HG03103 (cell line): ENCODE measurements at regions not wholly inside any gene's neighbourhood (a gene's known extent, or its start where the extent isn't known, plus 50 kb on each side); places are given as distances from the start of the nearest gene placed in this dataset.

Source experiments
- ATAC-seq: cut with Tn5 transposase; IDR thresholded peaks from one replicate; pipeline ENCODE4 v1.9.1; 2021; ENCODE audit warnings: low read depth; ENCODE audit not compliant: unreplicated experiment

DNA sequence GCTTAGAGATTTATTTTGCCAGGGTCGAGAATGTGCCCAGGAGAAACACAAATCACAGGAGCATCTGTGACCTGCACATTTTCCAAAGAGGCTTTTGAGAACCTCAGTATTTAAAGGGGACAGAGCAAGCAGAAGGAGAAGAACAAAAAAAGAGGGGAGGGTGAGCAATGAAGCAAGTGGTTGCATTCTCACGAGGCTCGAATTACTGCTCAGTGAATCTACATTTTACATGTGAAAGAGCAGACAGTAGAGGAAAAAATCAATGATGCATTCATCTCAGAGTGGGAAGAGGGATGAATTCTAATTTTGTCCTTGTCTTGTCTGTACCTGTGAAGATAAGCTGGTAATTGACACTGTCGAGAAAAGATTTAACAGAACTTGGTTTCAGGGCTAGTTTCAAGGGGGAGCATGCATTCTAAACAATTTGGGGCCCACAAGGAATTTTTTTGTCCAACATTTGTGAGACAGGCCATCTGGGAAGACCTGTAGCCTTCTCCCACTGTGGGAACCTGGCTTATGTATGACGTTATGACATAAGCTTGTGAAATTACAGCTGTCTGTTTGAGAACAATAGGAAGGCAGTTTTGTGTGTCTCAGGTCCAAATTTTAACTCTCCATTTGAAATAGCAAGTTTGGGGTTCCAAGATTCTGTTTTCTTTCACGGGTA is 855.1 kb downstream of the SLITRK5 start:
- no peak for ATAC-seq

- ATAC-seq: no peak
Observed at GRCh38 chr13:88526853-88527215, 855.7 kb downstream of the SLITRK5 start.

DNA sequence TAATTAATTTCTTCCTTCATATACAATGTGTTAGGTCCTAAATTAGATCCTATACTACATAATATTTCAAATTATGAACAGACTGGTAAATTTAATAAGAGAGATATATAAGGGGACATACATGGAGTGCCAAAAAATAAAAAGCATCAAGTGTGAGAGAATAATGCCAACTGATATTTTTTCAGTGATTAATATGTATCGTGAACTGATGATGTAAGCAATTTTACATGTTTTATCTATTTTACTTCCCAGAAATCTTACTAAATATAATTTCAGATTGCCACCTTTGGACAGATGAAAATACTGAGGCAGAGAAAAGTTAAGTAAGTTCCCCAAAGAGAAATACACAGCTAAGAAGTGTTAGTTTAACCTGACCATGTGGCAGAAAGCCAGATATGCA is 870.8 kb downstream of the SLITRK5 start:
- ATAC-seq: no peak

GRCh38 chr13:88544836-88545235 is 873.7 kb downstream of the SLITRK5 start:
- ATAC-seq: no peak

DNA sequence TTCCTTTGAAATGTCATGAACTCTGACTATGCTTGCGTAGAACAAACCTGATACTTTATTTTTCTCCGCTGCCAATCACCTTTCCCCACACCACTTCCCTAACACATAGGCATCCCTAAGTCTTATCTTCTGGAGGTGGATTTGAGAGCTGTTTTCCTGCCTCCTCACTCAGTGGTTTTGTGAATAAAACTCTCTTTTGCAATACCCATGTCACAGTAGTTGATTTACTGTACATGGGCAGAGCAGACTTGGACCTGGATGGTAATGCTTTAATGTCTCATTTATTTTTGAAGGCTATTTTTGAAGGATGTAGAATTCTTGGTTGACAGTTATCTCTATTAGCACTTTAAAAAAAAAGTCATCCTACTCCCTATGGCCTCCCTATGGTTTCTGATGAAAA is 881.8 kb downstream of the SLITRK5 start:
- no peak for ATAC-seq

- no peak for ATAC-seq
Observed at GRCh38 chr13:88565566-88565965, 894.4 kb downstream of the SLITRK5 start.

DNA sequence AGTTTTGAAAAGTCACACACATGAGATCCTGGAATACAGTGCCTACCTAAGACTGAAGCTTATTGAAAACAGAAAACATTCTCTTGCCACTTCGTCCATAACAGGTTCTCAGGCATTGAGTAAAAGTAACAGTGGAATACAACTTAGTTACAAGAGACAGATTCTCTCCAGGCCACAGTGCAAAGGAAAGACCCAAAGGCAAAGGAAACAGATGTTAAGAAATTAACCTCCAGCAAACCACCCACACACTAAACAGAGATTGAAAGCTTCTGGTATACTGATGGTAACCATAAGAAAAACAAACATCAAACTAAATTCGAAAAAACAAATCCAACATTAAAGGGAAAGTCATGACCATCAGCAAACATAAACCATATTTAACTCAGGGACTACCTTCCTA is 914.7 kb downstream of the SLITRK5 start:
- ATAC-seq: no peak

- no peak for ATAC-seq
Observed at GRCh38 chr13:88586263-88586662, 915.1 kb downstream of the SLITRK5 start.

DNA sequence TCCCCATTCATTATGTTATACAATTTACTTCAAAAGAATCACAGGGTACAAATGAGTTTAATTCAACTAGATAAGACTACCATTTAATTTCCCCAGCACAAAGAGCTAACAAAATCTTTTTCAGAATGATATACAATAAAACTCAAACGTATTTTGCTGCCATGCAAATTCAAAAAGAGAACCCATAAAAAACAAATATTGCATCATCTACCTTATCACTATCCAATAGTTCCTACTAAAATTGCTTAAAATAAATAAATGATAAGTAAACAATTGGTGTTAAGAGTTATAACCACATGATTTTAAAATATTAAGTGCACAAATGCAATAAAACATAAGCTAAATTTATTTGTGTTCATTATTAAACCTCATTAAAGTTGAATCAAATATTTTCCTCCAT is 919.4 kb downstream of the SLITRK5 start:
- ATAC-seq: no peak

DNA sequence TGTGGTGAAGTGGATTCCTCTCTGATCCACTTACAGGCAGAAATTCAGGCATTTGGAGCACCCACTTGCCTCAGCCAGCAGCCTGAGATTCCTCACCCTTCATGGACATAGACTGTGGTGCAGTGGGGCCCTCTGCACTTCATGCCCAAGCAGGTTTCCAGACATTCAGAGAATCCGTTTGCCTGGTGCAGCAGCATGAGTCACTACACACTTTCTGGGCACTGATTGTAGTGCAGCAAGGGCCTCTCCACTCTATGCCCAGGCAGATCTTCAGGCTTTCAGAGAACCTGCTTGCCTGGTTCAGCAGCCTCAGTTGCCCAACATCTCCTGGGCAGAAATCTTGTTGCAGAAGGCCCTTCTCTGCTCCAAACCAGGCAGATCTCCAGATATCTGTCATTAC is 920.9 kb downstream of the SLITRK5 start:
- ATAC-seq: no peak

GRCh38 chr13:88601949-88602348 is 930.8 kb downstream of the SLITRK5 start:
- ATAC-seq: no peak

DNA sequence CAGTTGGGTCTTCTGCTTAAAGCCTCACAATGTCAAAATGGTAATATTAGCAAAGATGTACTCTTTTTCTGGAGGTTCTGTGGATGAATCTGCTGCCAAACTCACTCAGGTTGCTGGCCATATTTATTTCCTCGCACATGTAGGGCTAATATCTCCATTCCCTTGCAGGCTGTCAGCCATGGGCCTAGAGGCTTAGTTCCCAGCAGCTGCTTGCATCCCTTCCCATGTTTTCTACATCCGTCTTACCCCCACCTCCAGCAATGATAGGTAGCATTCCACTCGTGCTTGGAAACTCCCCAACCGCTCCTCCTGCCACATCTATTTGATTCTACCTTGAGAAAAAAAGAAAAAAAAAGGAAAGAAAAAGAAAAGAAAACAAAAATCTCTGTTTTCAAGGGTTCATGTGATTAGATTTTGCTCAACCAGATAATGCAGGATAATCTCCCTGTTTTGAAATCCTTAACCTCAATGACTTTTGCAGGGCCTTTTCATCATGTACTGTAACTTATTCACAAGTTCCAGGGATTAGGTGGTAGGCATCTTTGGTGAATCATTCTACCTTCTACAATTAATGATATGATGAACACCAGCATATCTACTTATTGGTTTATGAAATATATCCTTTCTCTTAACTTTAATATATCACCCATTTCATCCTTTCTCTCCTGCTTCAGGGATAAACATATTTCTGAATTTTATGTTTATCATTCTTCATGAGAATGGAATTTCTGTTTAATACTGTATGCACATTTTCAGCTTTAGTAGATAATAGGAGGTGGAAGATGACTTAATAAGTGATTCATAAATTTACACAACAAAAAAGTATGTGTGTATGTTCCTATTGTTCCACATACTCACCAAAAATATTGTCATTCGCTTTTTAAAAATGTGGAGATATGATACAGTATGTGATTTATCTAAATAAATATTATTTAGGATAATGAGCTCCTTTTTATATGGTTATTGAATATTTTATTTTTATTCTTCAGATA is 931.9 kb downstream of the SLITRK5 start:
- no peak for ATAC-seq

- no peak for ATAC-seq
Observed at GRCh38 chr13:88617176-88617575, 946.0 kb downstream of the SLITRK5 start.

DNA sequence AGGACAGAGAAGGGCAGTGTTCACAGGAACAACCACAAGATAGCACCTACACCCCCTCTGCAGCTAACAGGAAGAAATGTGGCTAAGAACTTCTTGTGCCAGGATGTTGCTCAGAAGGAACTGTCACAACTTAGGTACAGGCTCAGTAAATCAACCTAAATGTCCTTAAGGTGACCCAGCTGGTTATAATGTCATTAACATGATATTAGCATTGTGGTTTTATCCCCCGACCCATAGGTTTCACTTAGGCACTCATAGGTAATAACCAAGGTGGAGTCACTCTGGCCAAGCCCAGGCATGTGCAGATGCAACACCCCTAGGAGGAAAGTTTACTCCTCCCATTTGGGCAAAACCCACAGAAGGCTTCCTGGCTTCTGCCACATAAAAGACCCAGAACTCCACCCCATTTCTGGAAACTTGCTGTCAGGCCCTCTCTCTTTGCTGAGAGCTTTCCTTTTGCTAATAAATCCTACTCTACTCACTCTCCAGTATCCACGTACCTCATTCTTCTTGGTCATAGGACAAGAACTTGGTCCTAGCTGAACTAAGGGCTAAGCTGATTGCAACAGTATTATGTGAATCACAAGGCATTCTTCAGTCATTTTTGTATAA is 951.3 kb downstream of the SLITRK5 start:
- ATAC-seq: no peak

- ATAC-seq: no peak
Observed at GRCh38 chr13:88623150-88623549, 952.0 kb downstream of the SLITRK5 start.

- no peak for ATAC-seq
Observed at GRCh38 chr13:88627071-88627470, 955.9 kb downstream of the SLITRK5 start.

- no peak for ATAC-seq
Observed at GRCh38 chr13:88628882-88629281, 957.7 kb downstream of the SLITRK5 start.

GRCh38 chr13:88637935-88638334 is 966.8 kb downstream of the SLITRK5 start:
- no peak for ATAC-seq

DNA sequence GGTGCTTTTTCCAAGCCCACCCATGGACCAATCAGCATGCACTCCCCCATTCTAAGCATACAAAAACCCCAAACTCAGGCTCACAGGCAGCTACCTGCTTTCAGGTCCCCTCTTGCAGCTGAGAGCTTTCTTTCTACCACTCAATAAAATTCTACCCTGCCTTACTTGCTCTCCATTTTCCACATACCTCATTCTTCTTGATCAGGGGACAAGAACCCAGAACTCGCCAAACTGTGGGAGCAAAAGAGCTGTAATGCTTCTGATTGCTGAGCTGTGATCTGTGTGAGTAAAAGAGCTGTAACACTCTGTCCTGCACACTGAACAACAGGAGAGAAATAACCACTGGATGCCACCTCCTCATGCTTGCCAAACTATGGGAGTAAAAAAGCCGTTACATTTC is 972.1 kb downstream of the SLITRK5 start:
- ATAC-seq: no peak

- ATAC-seq: no peak
Observed at GRCh38 chr13:88648598-88649373, 977.6 kb downstream of the SLITRK5 start.

GRCh38 chr13:88649855-88650254 is 978.7 kb downstream of the SLITRK5 start:
- no peak for ATAC-seq
